GM04504 (cell line): ENCODE measurements at regions not wholly inside any gene's neighbourhood (a gene's known extent, or its start where the extent isn't known, plus 50 kb on each side); places are given as distances from the start of the nearest gene placed in this dataset.

Source experiments
- DNase-seq: peaks from one replicate; pipeline ENCODE4 v3.0.0-alpha.2; 2012; ENCODE audit warnings: low read depth

DNA sequence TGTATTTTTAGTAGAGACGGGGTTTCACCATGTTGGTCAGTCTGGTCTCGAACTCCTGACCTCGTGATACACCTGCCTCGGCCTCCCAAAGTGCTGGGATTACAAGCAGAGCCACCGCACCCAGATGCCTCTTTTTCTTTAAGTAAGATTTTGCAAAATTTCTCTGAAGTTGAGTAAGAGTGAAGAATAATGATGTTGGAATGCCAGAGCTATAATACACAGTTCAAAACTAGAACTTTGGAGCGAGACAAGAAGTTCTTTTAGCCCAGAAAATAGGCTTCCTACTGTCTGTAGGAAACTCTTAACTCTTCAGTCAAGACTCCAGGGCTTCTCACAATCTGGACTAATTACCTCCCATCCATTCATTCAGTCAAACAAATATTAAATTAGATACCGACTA, 51.4 kb downstream of the MARCHF4 start:
- no peak for DNase-seq

- DNase-seq: peak; percentile 47
Measured at GRCh38 chr2:216319771-216320170, 52.5 kb downstream of the MARCHF4 start.

DNA sequence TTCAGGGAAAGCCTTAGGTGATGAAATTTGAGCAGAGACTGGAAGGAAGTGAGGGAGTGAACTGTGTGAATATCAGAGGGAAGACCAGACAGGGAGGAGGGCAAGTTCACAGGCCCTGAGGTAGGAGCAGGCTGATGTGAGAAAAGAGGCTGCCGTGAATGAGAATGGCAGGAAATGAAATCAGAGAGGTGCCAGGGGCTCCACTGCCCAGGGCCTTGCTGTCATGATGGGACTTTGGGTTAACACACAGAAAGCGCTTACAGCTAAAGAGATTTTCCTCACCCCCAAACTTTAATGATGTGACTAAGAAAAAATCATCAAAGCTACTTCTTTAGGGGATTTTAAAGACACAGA, 53.8 kb downstream of the MARCHF4 start:
- DNase-seq: no peak

GRCh38 chr2:216317831-216318520, 54.3 kb downstream of the MARCHF4 start:
- DNase-seq: no peak

DNA sequence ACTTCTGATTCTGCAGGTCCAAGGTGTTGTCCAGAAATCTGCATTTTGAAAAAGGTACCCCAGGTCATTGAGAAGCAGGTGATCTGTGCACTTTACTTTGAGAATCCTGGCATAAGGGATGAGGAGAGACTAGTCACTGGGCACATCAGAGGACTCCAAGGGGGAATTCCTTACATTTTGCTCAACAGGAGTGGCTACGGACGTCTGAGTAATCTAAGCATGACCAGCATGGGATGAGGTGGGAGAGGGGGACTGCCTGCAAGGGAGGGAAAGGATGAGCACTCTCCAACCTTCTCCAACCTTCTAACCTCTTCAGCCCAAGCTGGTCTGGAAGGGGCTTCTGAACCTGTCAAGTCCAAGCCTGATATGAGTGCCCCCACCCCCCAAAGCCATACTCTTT, 55.5 kb downstream of the MARCHF4 start:
- peak; percentile 35 for DNase-seq

GRCh38 chr2:216315802-216316603, 56.3 kb downstream of the MARCHF4 start:
- peak; percentile 40 for DNase-seq

GRCh38 chr2:216312441-216312840, 59.8 kb downstream of the MARCHF4 start:
- no peak for DNase-seq

- no peak for DNase-seq
Measured at GRCh38 chr2:216308576-216308975, 63.7 kb downstream of the MARCHF4 start.

DNA sequence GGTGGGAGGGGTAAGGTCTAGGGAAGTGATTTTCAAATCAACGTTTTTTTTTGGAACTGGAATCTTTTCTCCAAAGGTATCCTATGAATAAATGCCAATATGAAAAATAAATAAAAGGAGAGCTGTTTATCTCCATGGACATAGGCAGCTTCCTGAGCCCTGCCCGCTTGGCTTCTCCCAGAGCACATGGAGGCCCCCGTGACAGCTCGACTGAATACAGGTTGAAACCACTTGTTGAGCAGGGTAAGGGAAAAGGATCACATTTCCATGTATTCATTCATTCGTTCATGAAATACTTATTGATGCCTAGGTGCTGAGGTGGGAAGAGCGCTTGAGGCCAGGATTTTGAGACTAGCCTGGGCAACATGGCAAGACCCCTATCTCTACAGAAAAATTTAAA, 64.8 kb downstream of the MARCHF4 start:
- DNase-seq: no peak

DNA sequence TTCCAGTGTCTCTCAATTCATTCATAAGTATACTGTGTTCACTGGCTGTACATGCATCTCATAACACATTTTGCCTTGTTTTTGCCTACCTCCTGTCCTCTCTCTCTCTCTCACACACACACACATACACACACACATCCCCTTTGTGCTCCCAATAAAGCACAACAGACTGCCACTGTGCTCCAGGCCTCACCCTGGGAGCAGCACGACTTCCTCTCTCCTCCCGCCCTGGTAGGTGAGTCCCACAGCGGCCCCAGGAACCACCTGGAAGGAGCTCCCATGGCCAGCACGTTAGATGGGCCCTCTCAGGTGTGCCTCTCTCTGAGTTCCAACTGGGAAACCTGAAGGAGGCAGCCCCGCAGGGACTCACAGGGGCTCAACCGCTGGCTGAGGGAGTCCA, 65.4 kb downstream of the MARCHF4 start:
- no peak for DNase-seq

- no peak for DNase-seq
Measured at GRCh38 chr2:216305574-216305973, 66.7 kb downstream of the MARCHF4 start.

DNA sequence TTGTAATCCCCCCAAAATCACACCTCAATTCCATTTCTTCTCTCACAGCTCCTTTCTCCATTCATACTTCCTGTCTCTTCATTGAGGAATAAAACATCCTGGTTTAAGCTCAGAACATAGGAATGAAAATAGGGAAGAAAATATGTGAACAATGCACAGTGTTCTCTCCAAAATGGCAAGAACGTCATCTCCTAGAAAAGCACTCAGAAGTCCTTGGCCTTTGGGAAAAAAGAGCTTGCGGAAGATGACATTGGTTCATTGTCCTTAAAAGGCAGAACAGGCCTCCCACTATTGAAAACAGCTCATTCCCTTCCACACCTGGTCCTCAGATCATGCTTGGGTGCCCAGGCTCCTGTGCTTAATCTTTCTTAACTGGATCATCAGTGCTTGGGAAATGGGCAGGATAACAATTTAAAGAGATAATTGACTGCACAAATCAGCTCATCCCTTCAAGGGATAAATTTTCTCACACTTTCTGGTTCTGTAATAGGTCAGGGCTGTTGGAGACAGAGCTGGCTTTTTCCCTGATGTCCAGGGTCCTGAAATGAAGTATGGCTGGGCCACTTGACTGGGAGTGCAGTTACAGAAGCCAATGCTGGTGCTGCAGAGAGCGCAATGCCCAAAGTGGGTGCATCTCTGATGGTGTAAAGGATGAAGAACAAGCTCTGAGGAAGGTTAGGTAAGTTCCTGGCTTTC, 69.2 kb downstream of the MARCHF4 start:
- no peak for DNase-seq

DNA sequence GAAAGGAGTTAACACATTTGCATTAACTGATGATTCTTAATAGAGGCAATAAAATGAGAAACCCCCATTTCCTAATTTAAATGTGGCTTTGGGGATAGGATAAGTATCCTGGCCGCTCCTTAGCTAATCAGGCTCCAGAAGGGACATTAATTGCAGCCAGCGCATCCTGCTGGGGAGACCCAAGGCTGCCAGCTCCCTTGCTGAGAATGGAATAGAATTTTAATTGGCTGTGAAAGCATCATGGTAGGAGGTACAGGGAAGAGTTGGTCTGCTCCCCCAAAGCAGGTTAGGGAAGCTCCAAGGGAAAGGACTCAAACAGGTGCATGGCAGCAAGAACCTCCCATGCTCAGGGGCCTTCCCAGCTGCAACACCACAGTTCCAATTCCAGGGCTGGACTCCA, 71.4 kb downstream of the MARCHF4 start:
- DNase-seq: no peak

DNA sequence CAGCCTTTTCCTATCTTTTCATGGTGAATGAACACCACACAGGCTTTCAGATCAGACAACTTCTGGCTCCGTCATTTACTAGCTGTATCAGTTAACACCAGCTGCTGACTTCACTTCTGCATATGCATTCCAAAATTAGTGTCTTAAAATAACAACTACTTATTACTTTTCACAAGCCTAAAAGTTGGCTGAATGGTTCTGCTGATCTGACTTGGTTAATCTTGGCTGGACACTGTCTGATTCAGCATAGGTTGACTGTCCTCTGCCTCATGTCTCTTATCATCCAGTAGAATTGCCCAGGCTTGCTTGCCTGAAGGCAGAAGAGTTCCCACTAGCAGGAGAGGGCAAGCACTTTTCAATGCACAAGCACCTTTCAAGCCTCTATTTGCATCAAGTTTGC, 72.7 kb downstream of the MARCHF4 start:
- no peak for DNase-seq

- peak; percentile 87 for DNase-seq
Measured at GRCh38 chr2:216298719-216299495, 73.4 kb downstream of the MARCHF4 start.

- no peak for DNase-seq
Measured at GRCh38 chr2:216296856-216297255, 75.4 kb downstream of the MARCHF4 start.

DNA sequence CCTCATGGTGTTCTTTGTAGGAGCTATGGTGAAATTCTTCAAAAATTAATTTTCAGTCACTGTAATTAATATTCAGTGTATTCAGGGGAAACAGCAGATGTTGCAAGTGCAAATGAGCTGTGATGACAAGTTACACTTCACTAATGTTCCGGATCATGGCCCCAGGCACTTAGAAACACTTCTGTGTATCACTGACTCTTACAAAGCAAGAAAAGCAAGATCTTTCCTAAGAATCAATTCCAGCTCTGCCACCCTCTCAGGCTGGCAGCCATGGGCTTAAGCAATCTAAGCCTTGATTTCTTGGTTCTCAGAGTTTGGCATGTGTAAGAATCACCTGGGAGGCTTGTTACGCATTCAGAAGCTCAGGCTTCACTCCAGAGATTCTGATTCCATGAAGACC, 78.0 kb downstream of the MARCHF4 start:
- no peak for DNase-seq

- DNase-seq: no peak
Measured at GRCh38 chr2:216293883-216294282, 78.4 kb downstream of the MARCHF4 start.

DNA sequence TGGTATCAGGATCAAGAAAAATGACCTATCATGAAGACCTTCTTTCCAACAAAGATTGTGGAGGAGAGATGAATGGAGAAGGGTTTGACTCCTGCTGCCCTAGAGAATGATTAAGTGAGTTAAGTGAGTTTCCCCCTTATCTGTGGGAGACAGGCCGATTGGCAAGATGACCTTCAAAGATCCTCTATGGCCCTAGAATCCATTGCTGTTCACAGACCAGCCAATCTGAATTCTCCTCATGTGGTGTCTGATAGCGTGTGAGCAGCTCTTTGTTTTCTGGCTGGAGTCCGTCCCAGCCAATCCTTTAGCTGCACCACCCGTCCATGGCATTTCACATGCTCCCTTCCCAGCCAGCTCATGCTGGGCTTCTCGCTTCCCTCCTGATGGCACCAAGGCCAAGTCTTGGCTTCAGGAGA, 79.4 kb downstream of the MARCHF4 start:
- DNase-seq: no peak

- no peak for DNase-seq
Measured at GRCh38 chr2:216292475-216292874, 79.8 kb downstream of the MARCHF4 start.

DNA sequence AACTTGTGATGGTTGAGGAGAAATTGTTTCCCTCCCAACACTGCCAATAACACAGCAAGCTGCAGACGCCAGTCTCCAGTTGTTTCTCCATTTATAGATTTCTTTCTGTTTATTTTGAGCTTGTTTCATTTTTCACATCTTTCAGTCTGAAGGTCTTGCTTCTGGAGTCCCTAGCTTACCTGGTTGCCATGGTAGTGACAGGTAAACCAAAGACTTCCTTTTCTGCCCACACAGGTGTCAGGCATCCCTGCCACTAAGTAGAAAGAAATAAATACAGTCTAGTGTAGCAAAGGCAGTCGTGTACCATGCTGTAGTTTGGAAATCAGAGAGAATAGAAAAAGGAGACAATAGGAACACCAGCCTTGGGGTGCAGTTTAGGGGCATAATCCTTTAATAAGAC, 82.8 kb downstream of the MARCHF4 start:
- no peak for DNase-seq

DNA sequence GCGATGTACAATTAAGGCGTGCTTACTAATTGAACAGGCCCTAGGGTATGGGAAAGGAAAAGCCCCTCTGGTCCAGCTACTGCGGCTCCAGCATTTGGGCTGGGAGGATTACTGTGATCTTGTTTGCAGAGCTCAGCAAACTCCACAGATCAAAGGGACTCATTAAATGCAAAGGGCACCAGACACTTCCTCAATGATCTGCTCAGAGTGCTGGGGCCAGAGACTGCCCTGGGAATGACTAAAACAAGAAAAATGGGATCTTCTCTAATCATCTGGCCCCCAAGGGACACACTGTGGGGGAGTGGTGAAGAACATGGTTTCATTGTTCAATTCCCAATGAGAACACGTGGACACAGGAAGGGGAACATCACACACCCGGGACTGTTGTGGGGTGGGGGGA, 85.0 kb downstream of the MARCHF4 start:
- DNase-seq: no peak
